ENCODE measurements at regions not wholly inside any gene's neighbourhood (a gene's known extent, or its start where the extent isn't known, plus 50 kb on each side); places are given as distances from the start of the nearest gene placed in this dataset.
"Not testable (repeated sequence)": the region's sequence is repeated elsewhere in the genome, so short reads cannot be mapped to it uniquely, and the experiment has no call there.

GRCh38 chr6:114863610-114864009 is 520.8 kb upstream of the HS3ST5 start:
- in situ Hi-C loops (cut with HindIII; ENCODE audit: low pct_ligation_motif_present, low pct_unique_long_range_greater_than_20kb, low sequenced_read_pairs), result no loop called here
- DNase-seq, result no peak

DNA sequence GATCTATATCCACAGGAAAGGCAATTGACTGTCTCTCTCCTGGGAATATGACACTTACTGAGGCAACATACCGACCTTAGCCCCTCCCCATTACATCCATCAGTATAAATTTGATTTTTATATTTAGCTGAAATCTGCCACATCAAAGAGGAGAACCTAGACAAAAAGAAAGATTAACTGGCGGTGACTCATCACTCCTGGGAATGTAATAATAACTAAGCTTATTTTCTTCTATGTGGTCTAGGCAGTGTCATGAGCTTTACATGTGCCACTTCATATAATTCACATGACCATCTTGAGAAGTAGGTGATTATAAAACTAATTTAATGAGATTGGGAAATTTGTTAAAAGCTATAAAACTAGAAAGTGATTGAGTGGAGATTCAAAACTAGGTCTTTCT is 520.0 kb upstream of the HS3ST5 start:
- in situ Hi-C loops (cut with HindIII; ENCODE audit: low pct_ligation_motif_present, low pct_unique_long_range_greater_than_20kb, low sequenced_read_pairs), result no loop called here
- DNase-seq, result no peak

- no peak for DNase-seq
- in situ Hi-C loops (cut with HindIII; ENCODE audit: low pct_ligation_motif_present, low pct_unique_long_range_greater_than_20kb, low sequenced_read_pairs), result no loop called here
These were observed 519.2 kb upstream of the HS3ST5 start for GRCh38 chr6:114862064-114862463.

DNA sequence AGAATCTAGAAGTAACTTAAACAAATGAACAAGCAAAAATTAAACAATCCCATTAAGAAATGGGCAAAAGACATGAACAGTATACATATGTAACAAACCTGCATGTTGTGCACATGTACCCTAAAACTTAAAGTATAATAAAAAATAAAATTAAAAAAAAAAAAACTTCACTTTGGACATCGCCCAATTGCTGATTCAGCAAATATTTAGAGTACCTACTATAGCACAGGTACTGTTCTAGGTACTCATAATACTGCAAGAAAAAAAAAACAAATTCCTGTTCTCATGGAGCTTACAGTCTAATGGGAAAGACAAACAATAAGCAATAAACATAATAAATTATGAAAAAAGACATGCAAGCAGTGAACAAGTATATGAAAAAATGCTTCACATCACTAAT is 501.5 kb upstream of the HS3ST5 start:
- in situ Hi-C loops (cut with HindIII; ENCODE audit: low pct_ligation_motif_present, low pct_unique_long_range_greater_than_20kb, low sequenced_read_pairs), result no loop called here
- DNase-seq, result no peak

GRCh38 chr6:114839019-114839418 is 496.2 kb upstream of the HS3ST5 start:
- in situ Hi-C loops (cut with HindIII; ENCODE audit: low pct_ligation_motif_present, low pct_unique_long_range_greater_than_20kb, low sequenced_read_pairs), result no loop called here
- DNase-seq, result no peak

DNA sequence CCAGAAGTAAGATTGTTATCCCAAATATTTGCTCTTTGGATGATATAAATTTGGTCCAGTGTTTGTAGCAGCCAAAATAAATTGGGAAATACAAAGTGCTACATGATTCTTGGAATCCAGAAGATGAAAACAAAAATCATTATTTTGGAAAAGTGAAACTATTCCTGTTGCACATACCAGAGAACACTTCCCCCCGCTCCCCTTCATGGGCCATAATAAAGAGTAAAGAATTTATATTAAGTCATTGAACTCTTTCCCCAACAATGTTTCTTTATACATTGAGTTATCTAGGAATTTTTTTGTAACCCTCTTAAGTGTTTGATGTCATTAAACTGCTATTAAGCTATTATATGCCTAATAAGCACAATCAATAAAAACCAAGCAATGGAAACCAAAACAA is 490.4 kb upstream of the HS3ST5 start:
- DNase-seq, result no peak
- in situ Hi-C loops (cut with HindIII; ENCODE audit: low pct_ligation_motif_present, low pct_unique_long_range_greater_than_20kb, low sequenced_read_pairs), result no loop called here

DNA sequence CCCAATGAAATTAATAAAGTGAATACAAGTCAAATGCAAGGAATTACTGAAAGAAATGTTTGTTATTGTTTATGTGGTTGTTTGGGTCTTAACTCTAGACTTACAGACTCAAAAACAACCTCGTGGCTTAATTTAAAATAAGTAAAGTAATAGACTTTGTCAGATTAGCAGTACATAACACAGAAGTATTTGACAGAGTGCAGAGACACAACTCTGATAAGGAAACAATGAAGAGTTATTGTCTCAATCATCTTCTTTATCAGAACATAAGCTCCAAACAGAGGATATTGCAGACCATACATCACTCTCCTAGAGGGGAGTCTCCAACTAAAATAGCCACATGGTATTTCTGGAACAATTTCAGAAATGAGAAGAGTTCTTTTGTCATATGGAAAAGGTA is 487.7 kb upstream of the HS3ST5 start:
- in situ Hi-C loops (cut with HindIII; ENCODE audit: low pct_ligation_motif_present, low pct_unique_long_range_greater_than_20kb, low sequenced_read_pairs), result no loop called here
- no peak for DNase-seq

- no peak for DNase-seq
- in situ Hi-C loops (cut with HindIII; ENCODE audit: low pct_ligation_motif_present, low pct_unique_long_range_greater_than_20kb, low sequenced_read_pairs), result no loop called here
These were observed 484.3 kb upstream of the HS3ST5 start for GRCh38 chr6:114827135-114827534.

- in situ Hi-C loops (cut with HindIII; ENCODE audit: low pct_ligation_motif_present, low pct_unique_long_range_greater_than_20kb, low sequenced_read_pairs), result no loop called here
- DNase-seq, result no peak
These were observed 481.6 kb upstream of the HS3ST5 start for GRCh38 chr6:114824409-114824808.

- no peak for DNase-seq
- in situ Hi-C loops (cut with HindIII; ENCODE audit: low pct_ligation_motif_present, low pct_unique_long_range_greater_than_20kb, low sequenced_read_pairs), result no loop called here
These were observed 473.9 kb upstream of the HS3ST5 start for GRCh38 chr6:114816678-114817077.

- DNase-seq, result no peak
- in situ Hi-C loops (cut with HindIII; ENCODE audit: low pct_ligation_motif_present, low pct_unique_long_range_greater_than_20kb, low sequenced_read_pairs), result no loop called here
These were observed 467.6 kb upstream of the HS3ST5 start for GRCh38 chr6:114810468-114810867.

GRCh38 chr6:114805426-114805825 is 462.6 kb upstream of the HS3ST5 start:
- in situ Hi-C loops (cut with HindIII; ENCODE audit: low pct_ligation_motif_present, low pct_unique_long_range_greater_than_20kb, low sequenced_read_pairs), result not testable (repeated sequence)

GRCh38 chr6:114796576-114796975 is 453.8 kb upstream of the HS3ST5 start:
- DNase-seq, result no peak
- in situ Hi-C loops (cut with HindIII; ENCODE audit: low pct_ligation_motif_present, low pct_unique_long_range_greater_than_20kb, low sequenced_read_pairs), result no loop called here

More at GRCh38 chr6:114805426-114805825, 462.6 kb upstream of the HS3ST5 start:
- DNase-seq, result not testable (repeated sequence)

DNA sequence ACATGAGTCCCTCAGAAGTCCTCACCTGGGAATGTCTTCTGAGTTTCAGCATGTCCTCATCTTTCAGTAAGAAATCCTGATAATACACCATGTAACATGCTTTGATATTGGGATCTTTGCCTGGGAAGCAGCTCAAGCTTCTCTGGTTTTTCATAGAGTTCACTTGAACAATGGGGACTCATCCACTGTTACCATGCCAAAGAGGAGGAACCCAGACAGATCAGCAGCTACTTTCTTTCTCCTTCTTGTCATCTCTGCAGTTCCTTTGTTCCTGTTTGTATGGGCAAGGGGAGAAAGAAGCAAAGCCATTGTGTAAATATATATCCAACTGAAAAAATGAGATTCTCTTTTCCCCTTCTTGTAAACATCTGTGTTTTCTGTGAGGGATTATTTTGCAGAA is 450.6 kb upstream of the HS3ST5 start:
- DNase-seq, result no peak
- in situ Hi-C loops (cut with HindIII; ENCODE audit: low pct_ligation_motif_present, low pct_unique_long_range_greater_than_20kb, low sequenced_read_pairs), result no loop called here

DNA sequence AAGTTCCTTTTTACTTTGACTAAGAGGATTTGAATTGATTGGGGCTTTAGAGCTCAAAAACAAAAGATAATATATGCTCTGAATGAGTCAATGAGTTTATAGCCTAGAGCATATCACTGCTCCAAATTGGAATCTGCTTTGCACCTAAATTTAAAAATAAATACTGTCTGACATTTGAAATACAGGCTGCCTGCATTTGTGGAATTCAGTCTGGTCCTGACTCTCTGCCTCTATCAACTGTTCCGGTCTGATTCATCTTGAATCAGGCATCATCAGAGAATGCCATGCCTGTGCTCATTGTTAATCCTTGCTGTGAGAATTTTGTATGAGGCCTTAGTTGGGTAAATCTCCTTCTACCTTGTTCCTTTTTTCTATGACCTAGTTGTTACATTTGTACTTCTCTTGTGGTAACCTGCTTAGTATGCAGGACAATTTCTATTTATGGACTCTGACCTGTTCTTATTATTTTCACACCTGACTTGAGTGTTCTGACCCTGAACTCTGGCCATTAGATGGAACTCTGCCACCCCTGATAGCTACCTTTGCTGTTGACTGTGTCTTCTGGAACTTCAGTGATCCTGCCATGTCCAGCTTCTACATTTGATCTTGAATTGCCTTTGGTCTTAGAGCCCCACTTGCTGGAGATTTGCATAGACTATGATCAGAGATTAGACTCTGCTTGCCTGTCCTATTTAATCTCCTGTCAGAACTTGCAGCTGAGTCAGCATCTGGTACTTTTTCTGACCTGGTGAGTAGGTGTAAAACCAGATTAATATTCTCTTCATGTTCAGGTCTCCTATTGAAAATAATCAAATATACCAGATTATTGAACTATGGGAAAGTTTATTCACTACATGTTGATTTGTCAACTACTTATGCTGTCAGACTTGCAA is 442.7 kb upstream of the HS3ST5 start:
- DNase-seq, result no peak
- in situ Hi-C loops (cut with HindIII; ENCODE audit: low pct_ligation_motif_present, low pct_unique_long_range_greater_than_20kb, low sequenced_read_pairs), result no loop called here

DNA sequence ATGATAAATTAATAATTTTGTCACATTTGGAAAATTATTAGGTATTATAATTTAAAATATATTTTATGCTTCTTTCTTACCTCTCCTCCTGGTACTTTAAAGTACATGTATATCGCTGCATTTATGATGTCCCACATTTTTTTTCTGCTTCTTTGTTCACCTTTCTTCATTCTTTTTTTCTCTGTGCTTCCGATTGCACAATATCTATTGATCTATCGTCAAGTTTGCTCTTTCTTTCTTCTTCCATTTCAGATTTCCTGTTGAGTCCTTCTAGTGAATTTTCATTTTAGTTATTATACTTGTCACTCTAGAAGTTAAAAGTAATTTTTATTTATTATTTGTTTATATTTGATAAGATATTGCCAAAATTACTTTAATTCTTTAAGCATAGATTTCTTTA is 441.0 kb upstream of the HS3ST5 start:
- in situ Hi-C loops (cut with HindIII; ENCODE audit: low pct_ligation_motif_present, low pct_unique_long_range_greater_than_20kb, low sequenced_read_pairs), result no loop called here

DNA sequence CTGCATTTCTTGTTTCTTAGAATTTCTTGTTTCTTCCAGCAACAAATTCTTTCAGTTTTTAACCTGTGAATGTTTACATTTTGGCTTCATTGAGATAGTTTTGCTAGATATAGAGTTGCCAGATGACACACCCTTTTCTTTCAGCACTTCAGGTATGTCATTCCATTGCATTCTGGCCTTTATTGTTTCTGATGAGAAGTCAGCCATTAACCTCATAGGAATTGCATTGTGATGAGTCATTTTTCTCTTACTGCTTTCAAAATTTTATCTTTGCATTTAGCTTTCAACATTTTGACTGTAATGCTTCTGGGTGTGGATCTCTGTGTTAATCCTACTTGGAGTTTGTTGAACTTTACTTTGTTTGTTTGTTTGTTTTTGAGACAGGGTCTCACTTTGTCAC is 440.3 kb upstream of the HS3ST5 start:
- in situ Hi-C loops (cut with HindIII; ENCODE audit: low pct_ligation_motif_present, low pct_unique_long_range_greater_than_20kb, low sequenced_read_pairs), result no loop called here
- no peak for DNase-seq

More for the DNA sequence above, 441.0 kb upstream of the HS3ST5 start:
- no peak for DNase-seq

GRCh38 chr6:114764866-114765265 is 422.0 kb upstream of the HS3ST5 start:
- in situ Hi-C loops (cut with HindIII; ENCODE audit: low pct_ligation_motif_present, low pct_unique_long_range_greater_than_20kb, low sequenced_read_pairs), result no loop called here

DNA sequence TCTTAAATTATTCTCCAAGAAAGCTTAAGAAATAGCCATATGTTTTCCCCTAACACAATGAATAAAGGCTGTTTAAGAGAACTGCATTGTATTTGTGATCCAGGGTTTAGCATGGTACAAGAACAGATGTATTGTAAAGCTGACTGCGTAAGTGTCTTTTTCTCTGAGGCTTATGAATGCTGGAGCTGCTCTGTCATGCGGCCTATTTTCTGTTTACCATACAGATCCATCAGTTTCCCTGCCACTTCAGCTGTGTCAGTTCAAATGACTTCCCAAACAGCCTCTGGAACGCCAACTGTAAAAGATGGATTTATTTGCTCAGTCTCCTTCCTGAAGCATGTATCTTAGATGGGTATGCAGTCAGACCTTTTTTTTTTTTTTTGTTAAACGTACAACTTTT is 419.3 kb upstream of the HS3ST5 start:
- in situ Hi-C loops (cut with HindIII; ENCODE audit: low pct_ligation_motif_present, low pct_unique_long_range_greater_than_20kb, low sequenced_read_pairs), result no loop called here
- no peak for DNase-seq

More at GRCh38 chr6:114764866-114765265, 422.0 kb upstream of the HS3ST5 start:
- DNase-seq, result no peak

- in situ Hi-C loops (cut with HindIII; ENCODE audit: low pct_ligation_motif_present, low pct_unique_long_range_greater_than_20kb, low sequenced_read_pairs), result no loop called here
- DNase-seq, result peak; percentile 48
These were observed 405.3 kb upstream of the HS3ST5 start for GRCh38 chr6:114747995-114748625.
